NCI-H526 treated with DMSO at 0.1 percent for 48 hours (cell line): ENCODE measurements at regions not wholly inside any gene's neighbourhood (a gene's known extent, or its start where the extent isn't known, plus 50 kb on each side); places are given as distances from the start of the nearest gene placed in this dataset.

Source experiments
- DNase-seq: peaks from one replicate; lab custom pipeline; 2025; lab: John Stamatoyannopoulos, UW

DNA sequence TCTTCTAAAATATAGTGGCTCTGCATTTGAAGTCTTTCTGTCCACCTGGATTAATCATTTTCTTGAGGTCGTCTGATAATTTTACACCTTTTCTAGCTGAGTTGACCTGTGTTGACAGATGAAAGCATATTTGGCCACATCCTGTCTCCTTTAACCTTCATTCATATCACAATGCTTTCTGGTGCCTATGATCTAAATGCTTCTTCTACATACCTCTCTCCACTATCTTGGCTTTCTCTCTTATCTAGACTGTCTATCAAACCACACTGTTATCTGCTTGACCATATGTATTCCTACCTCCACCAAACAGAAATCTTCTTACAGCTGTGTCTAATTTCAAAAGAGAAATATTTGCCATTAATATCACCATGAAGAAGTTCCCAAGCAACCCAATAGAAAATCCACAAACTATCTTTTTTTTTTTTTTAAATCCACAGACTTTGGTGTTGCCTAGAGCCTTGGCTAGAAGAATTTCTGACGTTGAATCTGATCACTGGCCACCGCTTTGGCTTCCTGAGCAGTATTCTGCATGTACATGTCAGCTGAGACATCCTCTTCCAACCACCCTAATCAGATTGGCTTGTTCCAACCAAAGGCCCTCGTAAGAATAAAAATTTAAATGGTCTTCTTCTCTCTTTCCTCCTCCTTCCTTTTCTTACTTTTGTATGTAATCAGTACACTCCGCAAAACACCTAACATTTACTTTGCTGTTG lies 66.3 kb upstream of the SP4 start:
- no peak for DNase-seq

DNA sequence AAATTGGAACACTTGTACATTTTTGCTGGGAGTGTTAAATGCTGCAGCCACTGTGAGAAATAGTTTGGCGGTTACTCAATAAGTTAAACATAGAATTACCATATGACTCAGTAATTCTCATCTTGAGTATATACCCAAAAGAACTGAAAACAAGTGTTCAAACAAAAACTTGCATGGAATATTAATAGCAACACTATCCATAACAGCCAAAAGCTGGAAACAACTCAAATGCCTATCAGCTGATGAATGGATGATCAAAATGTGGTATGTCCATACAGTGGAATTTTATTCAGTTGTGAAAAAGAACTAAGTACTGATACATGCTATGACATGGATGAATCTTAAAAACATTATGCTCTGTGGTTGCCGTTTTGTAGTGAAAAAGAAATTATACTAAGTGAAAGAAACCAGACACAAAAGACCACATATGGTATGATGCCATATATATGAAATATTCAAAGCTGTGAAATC lies 63.0 kb upstream of the SP4 start:
- DNase-seq = no peak

DNA sequence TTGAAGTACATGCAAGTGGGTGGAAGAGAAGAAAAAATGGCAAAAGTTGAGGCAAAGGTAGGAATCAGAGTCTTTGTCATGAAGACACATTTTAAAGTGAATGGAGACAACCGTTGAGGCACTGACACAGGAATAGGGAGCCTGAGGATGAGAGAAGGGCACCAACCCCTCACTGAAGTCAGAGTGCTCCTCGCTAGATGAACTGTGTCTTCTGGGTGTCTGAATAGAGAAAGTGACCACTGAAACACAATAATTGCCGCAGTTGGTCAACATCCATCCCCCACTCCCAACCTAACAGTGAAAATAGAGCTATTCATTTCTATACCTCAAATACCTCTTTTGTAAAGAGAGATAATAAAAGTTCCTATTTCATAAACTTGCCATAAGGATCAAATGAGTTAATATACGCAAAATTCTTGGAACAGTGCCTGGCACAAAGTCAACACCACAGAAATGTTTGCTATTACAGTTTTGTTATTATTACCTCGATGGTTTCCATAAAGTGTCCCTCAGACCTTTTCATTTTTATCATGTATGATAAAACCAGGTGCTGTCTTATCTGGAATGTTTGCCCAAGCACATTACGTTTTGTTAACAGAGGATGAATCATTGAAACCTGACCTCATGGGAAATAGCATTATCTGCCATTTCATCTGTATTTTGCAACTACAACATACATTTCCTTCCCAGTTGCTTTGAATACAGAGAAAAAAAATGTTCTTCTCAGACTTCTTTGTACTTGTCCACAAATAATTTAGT lies 61.8 kb upstream of the SP4 start:
- DNase-seq = peak; percentile 85

DNA sequence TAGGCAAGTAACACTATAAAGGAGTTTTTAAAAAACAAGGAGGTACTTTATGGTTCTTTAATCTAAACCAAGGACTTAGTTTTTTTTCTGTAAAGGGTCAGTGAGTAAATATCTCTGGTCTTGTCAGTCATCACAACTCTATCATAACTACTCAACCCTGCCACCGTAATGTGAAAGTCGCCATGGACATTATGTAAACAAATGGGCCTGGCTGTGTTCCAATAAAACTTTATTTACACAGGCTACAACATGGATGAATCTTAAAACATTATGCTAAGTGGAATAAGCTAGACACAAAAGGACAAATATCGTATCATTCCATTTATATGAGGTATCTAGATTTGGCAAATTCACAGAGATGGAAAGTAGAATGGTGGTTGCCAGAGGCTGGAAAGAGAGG lies 60.8 kb upstream of the SP4 start:
- DNase-seq = peak; percentile 30

DNA sequence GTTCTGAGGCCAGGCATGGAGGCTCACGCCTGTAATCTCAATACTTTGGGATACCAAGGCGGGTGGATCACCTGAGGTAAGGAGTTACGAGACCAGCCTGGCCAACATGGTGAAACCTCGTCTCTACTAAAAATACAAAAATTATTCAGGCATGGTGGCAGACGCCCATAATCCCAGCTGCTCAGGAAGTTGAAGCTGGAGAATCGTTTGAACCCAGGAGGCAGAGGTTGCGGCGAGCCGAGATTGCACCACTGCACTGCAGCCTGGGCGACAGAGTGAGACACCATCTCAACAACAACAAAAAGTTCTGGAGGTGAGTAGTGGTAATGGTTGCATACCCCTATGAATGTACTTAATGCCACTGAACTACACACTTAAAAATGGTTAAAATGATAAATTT lies 60.3 kb upstream of the SP4 start:
- no peak for DNase-seq

DNA sequence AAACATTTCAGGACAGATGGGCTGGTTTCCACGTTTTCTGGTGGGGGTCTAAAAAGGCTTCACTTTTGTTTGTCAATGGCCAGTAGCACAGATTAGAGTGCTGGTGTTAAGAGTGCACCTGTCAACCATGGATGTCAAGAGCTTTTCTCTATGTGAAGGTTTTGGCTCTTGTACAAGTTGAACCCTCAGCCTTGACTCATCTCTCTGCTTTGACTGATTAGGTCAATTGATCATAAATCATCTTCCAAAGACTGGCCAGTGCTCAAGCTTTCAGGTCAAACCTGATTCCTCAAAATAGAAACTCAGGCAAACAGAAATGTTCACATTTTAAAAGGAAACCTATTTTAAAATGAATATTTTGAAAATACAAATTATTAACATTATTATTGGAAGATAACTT lies 59.6 kb upstream of the SP4 start:
- no peak for DNase-seq

DNA sequence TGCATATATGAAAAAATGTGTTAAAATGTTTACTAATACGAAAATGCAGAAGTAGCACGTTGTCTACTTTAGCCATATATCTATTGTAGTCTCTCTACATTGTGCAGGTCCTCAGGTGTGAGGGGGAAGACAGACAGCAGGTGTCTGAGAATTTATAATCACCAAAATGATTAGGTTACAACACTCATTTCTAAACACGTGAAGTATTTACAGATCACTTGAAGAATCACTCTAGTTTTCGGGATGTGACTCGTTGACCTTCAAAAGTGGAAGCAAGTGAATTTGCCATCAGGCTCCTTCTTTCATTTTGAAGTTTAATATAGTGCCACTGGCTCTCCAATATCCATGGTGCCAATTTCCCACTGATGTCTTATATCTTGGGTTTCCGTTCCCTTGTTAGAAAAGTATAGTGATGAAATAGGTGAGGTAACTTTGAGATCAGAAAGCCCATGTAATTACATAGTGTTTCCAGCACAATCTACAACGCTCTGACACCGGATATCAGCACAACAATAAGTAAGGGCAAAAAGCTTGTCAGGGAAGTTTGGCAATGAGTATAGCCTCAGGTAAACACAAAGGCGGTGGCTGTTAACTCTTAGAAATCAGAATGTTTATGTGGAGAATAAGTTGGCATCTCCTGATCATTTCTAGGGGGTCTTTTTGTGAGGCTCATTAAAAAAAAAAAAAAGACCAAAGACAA lies 57.5 kb upstream of the SP4 start:
- DNase-seq = no peak

DNA sequence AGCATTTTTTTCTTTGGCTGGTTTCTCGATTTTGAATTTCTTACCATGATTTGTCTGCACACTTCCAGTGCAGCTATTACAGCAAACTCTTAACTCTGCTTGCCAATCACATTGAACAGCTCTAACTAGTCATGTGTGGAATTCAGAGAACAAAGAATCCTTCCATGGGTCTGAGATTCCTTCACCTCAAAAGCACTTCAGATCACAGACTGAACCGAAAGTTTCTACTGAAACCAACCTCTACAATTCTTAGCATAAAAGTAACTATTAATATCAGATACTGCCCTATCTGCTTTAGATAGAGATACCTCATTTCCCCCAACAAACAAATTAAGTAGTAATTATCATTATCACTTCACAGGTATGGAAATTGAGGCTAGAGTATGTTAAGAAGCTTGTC lies 56.5 kb upstream of the SP4 start:
- DNase-seq = no peak

DNA sequence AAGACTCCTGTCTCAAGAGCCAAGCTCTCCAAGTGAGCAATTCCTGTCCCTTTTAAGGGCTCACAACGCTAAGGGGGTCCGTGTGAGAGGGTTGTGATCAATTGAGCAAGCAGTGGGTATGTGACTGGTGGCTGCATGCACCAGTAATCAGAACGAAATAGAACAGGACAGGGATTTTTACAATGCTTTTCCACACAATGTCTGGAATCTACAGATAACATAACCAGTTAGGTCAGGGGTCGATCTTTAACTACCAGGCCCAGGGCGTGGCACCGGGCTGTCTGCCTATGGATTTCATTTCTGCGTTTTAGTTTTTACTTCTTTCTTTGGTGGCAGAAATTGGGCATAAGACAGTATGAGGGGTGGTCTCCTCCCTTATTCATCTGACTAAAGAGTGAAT lies 54.9 kb upstream of the SP4 start:
- DNase-seq = no peak

DNA sequence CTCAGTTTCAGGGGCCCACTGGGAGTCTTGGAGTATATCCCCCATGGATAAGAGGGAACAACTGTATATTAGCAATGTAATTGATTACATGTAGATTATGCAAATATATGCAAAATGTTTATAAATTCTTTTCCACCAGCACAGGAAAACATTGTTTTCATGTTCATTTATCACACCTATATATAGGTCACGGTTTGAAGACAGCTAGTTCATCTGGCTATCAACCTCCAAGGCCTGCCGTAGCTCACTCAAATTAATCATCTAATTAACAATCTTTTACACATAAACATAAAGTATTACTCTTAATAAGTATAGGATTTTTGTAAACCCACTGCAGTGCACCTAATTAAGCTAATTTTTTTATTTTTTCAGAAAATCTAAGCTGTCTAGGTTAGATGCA lies 53.7 kb upstream of the SP4 start:
- DNase-seq = no peak

DNA sequence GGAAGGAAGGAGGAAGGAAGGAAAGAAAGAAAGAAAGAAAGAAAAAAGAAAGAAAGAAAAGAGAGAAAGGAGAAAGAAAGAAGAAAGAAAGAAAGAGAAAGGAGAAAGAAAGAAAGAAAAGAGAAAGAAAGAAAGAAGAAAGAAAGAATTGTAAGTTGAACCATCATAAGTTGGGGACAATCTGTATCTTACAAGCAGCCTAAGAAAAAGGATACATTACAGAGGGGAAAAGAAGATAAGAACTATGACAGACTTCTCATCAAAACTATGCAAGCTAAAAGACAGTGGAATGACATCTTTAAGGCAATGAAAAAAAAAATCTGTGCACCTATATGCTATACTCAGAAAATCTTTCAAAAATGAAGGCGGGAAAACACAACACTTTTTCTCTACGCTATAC lies 50.3 kb upstream of the SP4 start:
- DNase-seq = no peak
